HepG2 (cell line): ENCODE measurements at regions not wholly inside any gene's neighbourhood (a gene's known extent, or its start where the extent isn't known, plus 50 kb on each side); places are given as distances from the start of the nearest gene placed in this dataset.

Experiments used
- ATAC-seq: fragments of 200-7000 bp; cut with Tn5 transposase; 3 replicates; pipeline ENCODE4 v1.9.1; 2020; ENCODE audit warnings: mild to moderate bottlenecking, moderate library complexity
- BruUV-seq: library from RNA; stranded (reverse); fragments of 400-500 nt; replicated peaks from 2 replicates; lab custom pipeline; 2021; lab: Mats Ljungman, UMichigan
- CTCF ChIA-PET: fragments of 300-600 bp; formaldehyde crosslinking; extraction: SDS; loops from one replicate; lab custom pipeline; 2021; ENCODE audit warnings: low total read pairs, inconsistent platforms, low intra/inter-chr PET ratio; lab: Yijun Ruan, JAX
- POLR2A ChIA-PET: fragments of 350-600 bp; sonication (Branson Sonifier 250); formaldehyde crosslinking; loops from one replicate; lab custom pipeline; 2020; ENCODE audit warnings: antibody characterized with exemption, inconsistent platforms; lab: Yijun Ruan, JAX
- DNase-seq: peaks from one replicate; pipeline ENCODE4 v3.0.0-alpha.2; 2015; ENCODE audit warnings: low spot score
- FAIRE-seq: peaks from 3 replicates; lab custom pipeline; 2011; peaks lifted over from hg19 to GRCh38; lab: Jason Lieb, UNC
- H2AFZ ChIP-seq: one replicate; pipeline ENCODE4 v1.6.1; 2011; ENCODE audit warnings: low read length, inconsistent platforms
- H3K27ac ChIP-seq: fragments of 300-600 bp; 3 replicates; pipeline ENCODE4 v1.8.0; 2011; ENCODE audit warnings: mixed run types, mild to moderate bottlenecking, mixed read lengths, low read length, inconsistent platforms; ENCODE audit not compliant: insufficient read depth; ENCODE audit errors: extremely low read length
- H3K27me3 ChIP-seq, 2 experiments: fragments of 200-600 bp in 1 of 2; 2 replicates in 1 of 2; 3 replicates in 1 of 2; pipeline versions ENCODE4 v1.6.0 to v1.8.0; 2011; ENCODE audit warnings: low read length in 2 of 2, mild to moderate bottlenecking in 2 of 2, moderate library complexity in 2 of 2, inconsistent platforms in 1 of 2; ENCODE audit not compliant: insufficient read depth in 2 of 2, control insufficient read depth in 1 of 2
- H3K36me3 ChIP-seq, 2 experiments: fragments of 200-600 bp in 1 of 2; replicated peaks in 1 of 2; 2 replicates in 1 of 2; 3 replicates in 1 of 2; pipeline versions ENCODE4 v1.5.1 to v1.8.0; 2011; ENCODE audit warnings: low read length in 2 of 2, inconsistent platforms in 1 of 2; ENCODE audit not compliant: insufficient read depth in 2 of 2, control insufficient read depth in 1 of 2
- H3K4me1 ChIP-seq: 2 replicates; pipeline ENCODE4 v1.5.1; 2012; ENCODE audit warnings: low read length, inconsistent platforms; ENCODE audit not compliant: insufficient read depth
- H3K4me2 ChIP-seq: 2 replicates; pipeline ENCODE4 v1.6.0; 2011; ENCODE audit warnings: low read depth, low read length, inconsistent platforms
- H3K4me3 ChIP-seq, 3 experiments: fragments of 200-600 bp in 1 of 3; sonication (generic), shearing (Covaris generic) in 1 of 3; replicated peaks in 1 of 3; 2 replicates each; pipeline ENCODE4 v1.5.1; 2011 to 2016; ENCODE audit warnings: low read length in 3 of 3, inconsistent platforms in 2 of 3, low read depth in 2 of 3, mild to moderate bottlenecking in 2 of 3, control low read depth in 1 of 3, mixed read lengths in 1 of 3; ENCODE audit not compliant: insufficient read depth in 1 of 3
- H3K79me2 ChIP-seq: one replicate; pipeline ENCODE4 v1.6.1; 2011; ENCODE audit warnings: low read length, inconsistent platforms; ENCODE audit not compliant: insufficient read depth
- H3K9ac ChIP-seq: 2 replicates; pipeline ENCODE4 v1.6.0; 2011; ENCODE audit warnings: mild to moderate bottlenecking, low read depth, low read length, inconsistent platforms; ENCODE audit not compliant: insufficient read depth
- H3K9me3 ChIP-seq: 2 replicates; pipeline ENCODE4 v1.5.1; 2012; ENCODE audit warnings: mild to moderate bottlenecking, low read length
- H4K20me1 ChIP-seq: 2 replicates; pipeline ENCODE4 v1.6.0; 2011; ENCODE audit warnings: inconsistent platforms, mild to moderate bottlenecking, low read length, moderate library complexity; ENCODE audit not compliant: insufficient read depth
- AHR ChIP-seq: IDR thresholded peaks from 2 replicates; pipeline ENCODE4 v1.6.1; 2018; ENCODE audit warnings: missing genetic modification reagents, missing compliant biosample characterization
- EP300 ChIP-seq, 3 experiments: sonication (generic) in 1 of 3; formaldehyde crosslinking in 1 of 3; IDR thresholded peaks; 2 replicates each; pipeline versions ENCODE4 v1.5.1 to v1.6.1; 2011 to 2020; ENCODE audit warnings: low read depth in 2 of 3, low read length in 2 of 3, borderline replicate concordance in 1 of 3, improper control_type of control experiment in 1 of 3, mild to moderate bottlenecking in 1 of 3, missing genetic modification reagents in 1 of 3, moderate library complexity in 1 of 3
- GFI1 ChIP-seq: sonication (generic); formaldehyde crosslinking; IDR thresholded peaks from 2 replicates; pipeline ENCODE4 v1.5.0; 2020; ENCODE audit warnings: missing genetic modification reagents, mild to moderate bottlenecking, borderline replicate concordance
- IRX3 ChIP-seq: sonication (generic); formaldehyde crosslinking; IDR thresholded peaks from 2 replicates; pipeline ENCODE4 v1.8.1; 2023; ENCODE audit warnings: mild to moderate bottlenecking, low read depth, missing genetic modification reagents, borderline replicate concordance
- PRPF4 ChIP-seq: fragments of 200-400 bp; formaldehyde crosslinking; IDR thresholded peaks from 2 replicates; pipeline ENCODE4 v1.6.1; 2016; ENCODE audit warnings: low read length, low read depth; ENCODE audit not compliant: poor library complexity, severe bottlenecking
- SMAD1 ChIP-seq: sonication (generic); formaldehyde crosslinking; IDR thresholded peaks from 2 replicates; pipeline ENCODE4 v1.4.0; 2020; ENCODE audit warnings: missing genetic modification reagents, low read depth, mild to moderate bottlenecking, borderline replicate concordance
- ZBTB3 ChIP-seq: sonication (generic); formaldehyde crosslinking; IDR thresholded peaks from 2 replicates; pipeline ENCODE4 v1.4.0; 2020; ENCODE audit warnings: low read depth, mild to moderate bottlenecking, moderate library complexity, missing genetic modification reagents, borderline replicate concordance
- ZNF24 ChIP-seq: fragments of 450-650 bp; IDR thresholded peaks from 2 replicates; pipeline ENCODE4 v1.6.1; 2017; ENCODE audit warnings: antibody characterized with exemption, mild to moderate bottlenecking
- ZNF788 ChIP-seq: sonication (generic); formaldehyde crosslinking; IDR thresholded peaks from 2 replicates; pipeline ENCODE4 v1.5.0; 2020; ENCODE audit warnings: mild to moderate bottlenecking, missing genetic modification reagents, borderline replicate concordance
- WGBS: methylation state at CpG from one replicate; pipeline ENCODE4 v1.1.6; 2017; ENCODE audit warnings: low lambda C conversion rate; 5-methylcytosine and 5-hydroxymethylcytosine counted together
- in situ Hi-C: cut with HindIII; loops from 2 replicates; pipeline ENCODE4 v1.10.0; 2017; ENCODE audit warnings: low pct_unique_long_range_greater_than_20kb; ENCODE audit not compliant: extremely low pct_ligation_motif_present
- intact Hi-C: fragments of 100-400 bp; cut with micrococcal nuclease; formaldehyde crosslinking; loops from one replicate; pipeline ENCODE4 v1.10.0; 2022; ENCODE audit not compliant: unreplicated experiment
- TF ChIP-seq, protein P1 (sequence below): sonication (generic); formaldehyde crosslinking; IDR thresholded peaks from 2 replicates; pipeline ENCODE4 v1.8.1; 2022; ENCODE audit warnings: low read depth, mild to moderate bottlenecking, missing genetic modification reagents
- TF ChIP-seq, protein P2 (sequence below): sonication (generic); formaldehyde crosslinking; IDR thresholded peaks from 2 replicates; pipeline ENCODE4 v1.4.0; 2020; ENCODE audit warnings: missing genetic modification reagents, borderline replicate concordance

DNA sequence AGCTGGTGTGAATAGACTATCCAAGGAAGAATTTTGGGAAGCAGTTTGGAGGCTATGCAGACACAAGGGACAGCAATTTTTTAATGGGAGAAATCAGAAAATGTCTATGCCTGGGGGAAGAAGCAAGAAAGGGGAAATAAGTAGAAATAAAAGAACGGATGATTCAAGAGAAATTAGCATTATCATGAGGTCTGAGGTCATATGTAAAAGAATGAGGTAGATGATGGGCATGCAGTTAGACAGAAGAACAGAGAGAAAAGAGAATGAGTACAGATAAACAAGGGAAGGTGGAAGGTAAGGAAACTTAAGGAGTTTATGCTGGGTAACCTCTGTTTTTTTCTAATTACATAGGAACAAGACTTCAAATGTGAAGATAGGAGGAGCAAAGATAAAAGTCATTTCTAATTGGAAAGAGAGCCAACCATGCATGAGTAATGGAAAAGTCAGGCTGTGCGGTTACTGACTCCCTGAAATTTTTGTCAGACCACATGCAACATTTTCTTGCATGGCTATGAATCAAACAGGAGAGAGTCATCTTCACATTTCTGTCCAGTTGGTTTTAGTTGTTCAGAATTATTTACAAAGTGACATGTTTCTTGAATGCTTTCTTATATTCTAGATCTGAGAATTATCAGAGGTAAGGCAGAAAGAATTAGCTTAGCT is 101.0 kb upstream of the PIK3R1 start (continued):
- TF ChIP-seq PRPF4 (no peak), ZNF788 (no peak), ZBTB3 (CRISPR knock-in tag) (no peak)

DNA sequence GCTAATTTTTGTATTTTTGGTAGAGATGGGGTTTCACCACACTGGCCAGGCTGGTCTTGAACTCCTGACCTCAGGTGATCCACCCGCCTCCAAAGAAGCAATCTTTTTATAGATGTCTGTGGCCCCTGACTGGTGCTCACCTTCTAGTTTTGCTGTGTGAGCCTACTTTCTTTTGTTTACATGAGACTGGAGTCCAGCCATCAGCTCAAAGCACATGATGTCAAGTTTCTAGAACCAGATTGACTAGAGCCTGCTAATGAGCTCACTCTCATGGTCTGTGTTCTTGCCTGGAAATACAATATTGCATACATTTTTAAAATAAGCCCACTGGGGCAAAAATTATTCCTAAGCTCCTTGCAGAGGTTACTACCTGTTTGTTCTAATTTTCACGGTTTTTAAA is 102.9 kb upstream of the PIK3R1 start:
- Histone ChIP-seq H2AFZ (no peak overlapping the region), H3K27ac (no peak overlapping the region), H4K20me1 (no peaks in the 10 kb centered on the region), H3K4me3 (no peak overlapping the region), H3K36me3 (no peaks in the 10 kb centered on the region), H3K9me3 (no peaks in the 10 kb centered on the region), H3K79me2 (no peaks in the 10 kb centered on the region), H3K9ac (no peak overlapping the region), H3K4me1 (peaks cover 23% of the 10 kb centered on the region), H3K27me3 (no peaks in the 10 kb centered on the region), H3K4me2 (no peak overlapping the region)
- FAIRE-seq (no peak), ATAC-seq (no peak), DNase-seq (no peak)
- POLR2A ChIA-PET = no interaction called here
- TF ChIP-seq ZNF24 (no peak), AHR (no peak), GFI1 (CRISPR knock-in tag) (no peak), IRX3 (no peak), SMAD1 (CRISPR knock-in tag) (no peak), EP300 (IDR thresholded peaks at IDR 0.05; ENCODE audit: low read depth in 2 of 2, low read length in 2 of 2) (no peak), EP300 (CRISPR knock-in tag; IDR thresholded peaks at IDR 0.05; ENCODE audit: borderline replicate concordance) (no peak)
- TF ChIP-seq, protein P1, sequence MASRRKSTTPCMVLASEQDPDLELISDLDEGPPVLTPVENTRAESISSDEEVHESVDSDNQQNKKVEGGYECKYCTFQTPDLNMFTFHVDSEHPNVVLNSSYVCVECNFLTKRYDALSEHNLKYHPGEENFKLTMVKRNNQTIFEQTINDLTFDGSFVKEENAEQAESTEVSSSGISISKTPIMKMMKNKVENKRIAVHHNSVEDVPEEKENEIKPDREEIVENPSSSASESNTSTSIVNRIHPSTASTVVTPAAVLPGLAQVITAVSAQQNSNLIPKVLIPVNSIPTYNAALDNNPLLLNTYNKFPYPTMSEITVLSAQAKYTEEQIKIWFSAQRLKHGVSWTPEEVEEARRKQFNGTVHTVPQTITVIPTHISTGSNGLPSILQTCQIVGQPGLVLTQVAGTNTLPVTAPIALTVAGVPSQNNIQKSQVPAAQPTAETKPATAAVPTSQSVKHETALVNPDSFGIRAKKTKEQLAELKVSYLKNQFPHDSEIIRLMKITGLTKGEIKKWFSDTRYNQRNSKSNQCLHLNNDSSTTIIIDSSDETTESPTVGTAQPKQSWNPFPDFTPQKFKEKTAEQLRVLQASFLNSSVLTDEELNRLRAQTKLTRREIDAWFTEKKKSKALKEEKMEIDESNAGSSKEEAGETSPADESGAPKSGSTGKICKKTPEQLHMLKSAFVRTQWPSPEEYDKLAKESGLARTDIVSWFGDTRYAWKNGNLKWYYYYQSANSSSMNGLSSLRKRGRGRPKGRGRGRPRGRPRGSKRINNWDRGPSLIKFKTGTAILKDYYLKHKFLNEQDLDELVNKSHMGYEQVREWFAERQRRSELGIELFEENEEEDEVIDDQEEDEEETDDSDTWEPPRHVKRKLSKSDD (CRISPR knock-in tag) = no peak
- TF ChIP-seq, protein P2, sequence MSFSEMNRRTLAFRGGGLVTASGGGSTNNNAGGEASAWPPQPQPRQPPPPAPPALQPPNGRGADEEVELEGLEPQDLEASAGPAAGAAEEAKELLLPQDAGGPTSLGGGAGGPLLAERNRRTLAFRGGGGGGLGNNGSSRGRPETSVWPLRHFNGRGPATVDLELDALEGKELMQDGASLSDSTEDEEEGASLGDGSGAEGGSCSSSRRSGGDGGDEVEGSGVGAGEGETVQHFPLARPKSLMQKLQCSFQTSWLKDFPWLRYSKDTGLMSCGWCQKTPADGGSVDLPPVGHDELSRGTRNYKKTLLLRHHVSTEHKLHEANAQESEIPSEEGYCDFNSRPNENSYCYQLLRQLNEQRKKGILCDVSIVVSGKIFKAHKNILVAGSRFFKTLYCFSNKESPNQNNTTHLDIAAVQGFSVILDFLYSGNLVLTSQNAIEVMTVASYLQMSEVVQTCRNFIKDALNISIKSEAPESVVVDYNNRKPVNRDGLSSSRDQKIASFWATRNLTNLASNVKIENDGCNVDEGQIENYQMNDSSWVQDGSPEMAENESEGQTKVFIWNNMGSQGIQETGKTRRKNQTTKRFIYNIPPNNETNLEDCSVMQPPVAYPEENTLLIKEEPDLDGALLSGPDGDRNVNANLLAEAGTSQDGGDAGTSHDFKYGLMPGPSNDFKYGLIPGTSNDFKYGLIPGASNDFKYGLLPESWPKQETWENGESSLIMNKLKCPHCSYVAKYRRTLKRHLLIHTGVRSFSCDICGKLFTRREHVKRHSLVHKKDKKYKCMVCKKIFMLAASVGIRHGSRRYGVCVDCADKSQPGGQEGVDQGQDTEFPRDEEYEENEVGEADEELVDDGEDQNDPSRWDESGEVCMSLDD = no peak
- 22% methylated on average over 2 of the region's 2 CpGs for WGBS
- CTCF ChIA-PET = no interaction called here
- BruUV-seq = no TSS peak
- in situ Hi-C loops = no loop called here
- intact Hi-C loops = no loop called here
